Activated naive CD8-positive, alpha-beta T cell treated with anti-CD3 and anti-CD28 coated beads, Interleukin-2, amount 10 ng/mL, durations not matched to agents 7 days and 5 days (primary cell): ENCODE measurements at regions not wholly inside any gene's neighbourhood (a gene's known extent, or its start where the extent isn't known, plus 50 kb on each side); places are given as distances from the start of the nearest gene placed in this dataset.

Experiments used
- ATAC-seq: fragments of 150-1000 bp; cut with Tn5 transposase; one replicate; pipeline ENCODE4 v1.10.0; 2021; ENCODE audit warnings: low read depth, moderate library complexity
- POLR2A ChIA-PET: fragments of 350-600 bp; sonication (Branson Sonifier 250); formaldehyde crosslinking; loops from one replicate; lab custom pipeline; 2021; ENCODE audit warnings: antibody characterized with exemption; lab: Charles Lee
- DNase-seq: peaks from one replicate; pipeline ENCODE4 v3.0.0; 2021
- H3K27ac Mint-ChIP-seq: one replicate; pipeline ENCODE4 v1.8.0; 2022; ENCODE audit warnings: mild to moderate bottlenecking, mixed read lengths
- H3K27me3 Mint-ChIP-seq: one replicate; pipeline ENCODE4 v1.8.0; 2022; ENCODE audit warnings: mild to moderate bottlenecking, moderate library complexity, mixed read lengths
- H3K36me3 Mint-ChIP-seq: one replicate; pipeline ENCODE4 v1.8.0; 2021; ENCODE audit warnings: mild to moderate bottlenecking, mixed read lengths
- H3K4me1 Mint-ChIP-seq: one replicate; pipeline ENCODE4 v1.8.0; 2021; ENCODE audit warnings: mixed read lengths
- H3K4me3 Mint-ChIP-seq: one replicate; pipeline ENCODE4 v1.8.0; 2022; ENCODE audit warnings: mild to moderate bottlenecking, moderate library complexity, mixed read lengths
- H3K9me3 Mint-ChIP-seq: one replicate; pipeline ENCODE4 v1.8.0; 2021; ENCODE audit warnings: mixed read lengths

GRCh38 chr4:123941306-123941705, 544.7 kb downstream of the SPRY1 start:
- Mint-ChIP-seq H3K4me1 (no peaks in the 10 kb centered on the region), H3K4me3 (no peak overlapping the region)

GRCh38 chr4:123943976-123944375, 547.4 kb downstream of the SPRY1 start:
- no peaks in the 10 kb centered on the region for H3K9me3 Mint-ChIP-seq
- H3K4me3 Mint-ChIP-seq, result no peak overlapping the region
- no peaks in the 10 kb centered on the region for H3K27me3 Mint-ChIP-seq
- POLR2A ChIA-PET, result no interaction called here
- no peak for ATAC-seq
- DNase-seq, result no peak
- H3K4me1 Mint-ChIP-seq, result no peaks in the 10 kb centered on the region
- no peaks in the 10 kb centered on the region for H3K36me3 Mint-ChIP-seq
- H3K27ac Mint-ChIP-seq, result no peak overlapping the region

More at GRCh38 chr4:123941306-123941705, 544.7 kb downstream of the SPRY1 start:
- Mint-ChIP-seq H3K9me3 (no peaks in the 10 kb centered on the region), H3K27ac (no peak overlapping the region), H3K27me3 (peaks cover 3% of the 10 kb centered on the region), H3K36me3 (no peaks in the 10 kb centered on the region)
- ATAC-seq, result no peak
- POLR2A ChIA-PET, result no interaction called here
- DNase-seq, result no peak

- H3K27me3 Mint-ChIP-seq, result no peaks in the 10 kb centered on the region
- no peaks in the 10 kb centered on the region for H3K9me3 Mint-ChIP-seq
- ATAC-seq, result no peak
- H3K27ac Mint-ChIP-seq, result no peak overlapping the region
- H3K4me3 Mint-ChIP-seq, result no peak overlapping the region
- H3K36me3 Mint-ChIP-seq, result no peaks in the 10 kb centered on the region
- DNase-seq, result no peak
- POLR2A ChIA-PET, result no interaction called here
- H3K4me1 Mint-ChIP-seq, result no peaks in the 10 kb centered on the region
Observed at GRCh38 chr4:123945301-123945700, 548.7 kb downstream of the SPRY1 start.

- ATAC-seq, result no peak
- no peak overlapping the region for H3K4me3 Mint-ChIP-seq
Observed at GRCh38 chr4:123950530-123950929, 553.9 kb downstream of the SPRY1 start.

GRCh38 chr4:123952530-123953274, 556.1 kb downstream of the SPRY1 start:
- no peaks in the 10 kb centered on the region for H3K36me3 Mint-ChIP-seq
- POLR2A ChIA-PET, result no interaction called here
- no peak overlapping the region for H3K4me3 Mint-ChIP-seq
- no peaks in the 10 kb centered on the region for H3K4me1 Mint-ChIP-seq
- no peaks in the 10 kb centered on the region for H3K9me3 Mint-ChIP-seq
- H3K27me3 Mint-ChIP-seq, result no peaks in the 10 kb centered on the region
- ATAC-seq, result no peak
- no peak overlapping the region for H3K27ac Mint-ChIP-seq
- DNase-seq, result no peak

More at GRCh38 chr4:123950530-123950929, 553.9 kb downstream of the SPRY1 start:
- H3K27me3 Mint-ChIP-seq, result no peaks in the 10 kb centered on the region
- DNase-seq, result no peak
- no peak overlapping the region for H3K27ac Mint-ChIP-seq
- H3K9me3 Mint-ChIP-seq, result no peaks in the 10 kb centered on the region
- no peaks in the 10 kb centered on the region for H3K4me1 Mint-ChIP-seq
- POLR2A ChIA-PET, result no interaction called here
- no peaks in the 10 kb centered on the region for H3K36me3 Mint-ChIP-seq

GRCh38 chr4:123953566-123953965, 557.0 kb downstream of the SPRY1 start:
- H3K36me3 Mint-ChIP-seq, result no peaks in the 10 kb centered on the region
- no peak overlapping the region for H3K4me3 Mint-ChIP-seq
- POLR2A ChIA-PET, result no interaction called here
- ATAC-seq, result no peak
- no peak for DNase-seq
- H3K27me3 Mint-ChIP-seq, result no peaks in the 10 kb centered on the region
- H3K4me1 Mint-ChIP-seq, result no peaks in the 10 kb centered on the region
- no peak overlapping the region for H3K27ac Mint-ChIP-seq
- no peaks in the 10 kb centered on the region for H3K9me3 Mint-ChIP-seq

- H3K36me3 Mint-ChIP-seq, result no peaks in the 10 kb centered on the region
- ATAC-seq (no peak), DNase-seq (no peak)
- POLR2A ChIA-PET, result no interaction called here
- no peaks in the 10 kb centered on the region for H3K27me3 Mint-ChIP-seq
- no peak overlapping the region for H3K4me3 Mint-ChIP-seq
- H3K4me1 Mint-ChIP-seq, result no peaks in the 10 kb centered on the region
- no peak overlapping the region for H3K27ac Mint-ChIP-seq
- H3K9me3 Mint-ChIP-seq, result no peaks in the 10 kb centered on the region
Observed at GRCh38 chr4:123954220-123954619, 557.6 kb downstream of the SPRY1 start.

GRCh38 chr4:123955167-123955800, 558.7 kb downstream of the SPRY1 start:
- no peaks in the 10 kb centered on the region for H3K27me3 Mint-ChIP-seq
- no peak overlapping the region for H3K4me3 Mint-ChIP-seq
- ATAC-seq (no peak), DNase-seq (no peak)
- no peaks in the 10 kb centered on the region for H3K4me1 Mint-ChIP-seq
- POLR2A ChIA-PET, result no interaction called here
- no peaks in the 10 kb centered on the region for H3K36me3 Mint-ChIP-seq
- no peaks in the 10 kb centered on the region for H3K9me3 Mint-ChIP-seq
- H3K27ac Mint-ChIP-seq, result no peak overlapping the region

- POLR2A ChIA-PET, result no interaction called here
- H3K4me3 Mint-ChIP-seq, result no peak overlapping the region
- no peaks in the 10 kb centered on the region for H3K9me3 Mint-ChIP-seq
- no peak overlapping the region for H3K27ac Mint-ChIP-seq
- DNase-seq, result no peak
- no peaks in the 10 kb centered on the region for H3K27me3 Mint-ChIP-seq
- no peaks in the 10 kb centered on the region for H3K36me3 Mint-ChIP-seq
- no peak for ATAC-seq
- no peaks in the 10 kb centered on the region for H3K4me1 Mint-ChIP-seq
Observed at GRCh38 chr4:123956204-123956603, 559.6 kb downstream of the SPRY1 start.

GRCh38 chr4:123966990-123967769, 570.6 kb downstream of the SPRY1 start:
- ATAC-seq (no peak), DNase-seq (no peak)
- no peak overlapping the region for H3K27ac Mint-ChIP-seq
- H3K9me3 Mint-ChIP-seq, result no peaks in the 10 kb centered on the region
- H3K4me3 Mint-ChIP-seq, result no peak overlapping the region
- POLR2A ChIA-PET, result no interaction called here
- no peaks in the 10 kb centered on the region for H3K27me3 Mint-ChIP-seq
- H3K4me1 Mint-ChIP-seq, result no peaks in the 10 kb centered on the region
- no peaks in the 10 kb centered on the region for H3K36me3 Mint-ChIP-seq

GRCh38 chr4:123972031-123972430, 575.4 kb downstream of the SPRY1 start:
- Mint-ChIP-seq H3K27ac (no peak overlapping the region), H3K4me3 (no peak overlapping the region), H3K36me3 (no peaks in the 10 kb centered on the region), H3K4me1 (no peaks in the 10 kb centered on the region), H3K27me3 (peaks cover 3% of the 10 kb centered on the region), H3K9me3 (no peaks in the 10 kb centered on the region)
- POLR2A ChIA-PET, result no interaction called here
- ATAC-seq (no peak), DNase-seq (no peak)

GRCh38 chr4:123974386-123975149, 578.0 kb downstream of the SPRY1 start:
- Mint-ChIP-seq H3K4me1 (no peaks in the 10 kb centered on the region), H3K27me3 (peaks cover 5% of the 10 kb centered on the region), H3K36me3 (no peaks in the 10 kb centered on the region), H3K9me3 (no peaks in the 10 kb centered on the region), H3K4me3 (no peak overlapping the region), H3K27ac (no peak overlapping the region)
- DNase-seq, result no peak
- ATAC-seq, result no peak
- POLR2A ChIA-PET, result no interaction called here

GRCh38 chr4:123976285-123976684, 579.7 kb downstream of the SPRY1 start:
- Mint-ChIP-seq H3K4me3 (no peak overlapping the region), H3K27ac (no peak overlapping the region), H3K27me3 (peaks cover 8% of the 10 kb centered on the region), H3K9me3 (no peaks in the 10 kb centered on the region), H3K36me3 (no peaks in the 10 kb centered on the region), H3K4me1 (no peaks in the 10 kb centered on the region)
- no peak for DNase-seq
- ATAC-seq, result no peak
- POLR2A ChIA-PET, result no interaction called here
